Neural crest cell (in vitro differentiated cells): ENCODE measurements at regions not wholly inside any gene's neighbourhood (a gene's known extent, or its start where the extent isn't known, plus 50 kb on each side); places are given as distances from the start of the nearest gene placed in this dataset.

Experiments used
- DNase-seq: peaks from one replicate; pipeline ENCODE4 v3.0.0; 2021; ENCODE audit warnings: low read depth, mixed read lengths, low spot score
- H3K27ac Mint-ChIP-seq: one replicate; pipeline ENCODE4 v1.8.0; 2021; ENCODE audit warnings: mild to moderate bottlenecking, mixed read lengths; ENCODE audit not compliant: unreplicated experiment
- H3K27me3 Mint-ChIP-seq: 2 replicates; pipeline ENCODE4 v1.8.0; 2021; ENCODE audit warnings: low read depth, mild to moderate bottlenecking, mixed read lengths
- H3K36me3 Mint-ChIP-seq: 2 replicates; pipeline ENCODE4 v1.8.0; 2021; ENCODE audit warnings: low read depth, mild to moderate bottlenecking, mixed read lengths
- H3K4me1 Mint-ChIP-seq: 2 replicates; pipeline ENCODE4 v1.8.0; 2021; ENCODE audit warnings: mixed read lengths
- H3K4me3 Mint-ChIP-seq: one replicate; pipeline ENCODE4 v1.8.0; 2021; ENCODE audit warnings: mild to moderate bottlenecking, mixed read lengths
- H3K9me3 Mint-ChIP-seq: 2 replicates; pipeline ENCODE4 v1.8.0; 2021; ENCODE audit warnings: mixed read lengths
- CTCF ChIP-seq: fragments of 200-600 bp; sonication (generic); conservative IDR thresholded peaks from 2 replicates; pipeline ENCODE4 v1.5.0; 2021; ENCODE audit warnings: antibody characterized with exemption, mild to moderate bottlenecking

GRCh38 chr12:92602476-92602875, 100.3 kb upstream of the PLEKHG7 start:
- TF ChIP-seq CTCF = no peak
- Mint-ChIP-seq H3K27ac (no peak overlapping the region), H3K36me3 (peaks cover 18% of the 10 kb centered on the region), H3K9me3 (peaks cover 16% of the 10 kb centered on the region), H3K4me1 (peaks cover 8% of the 10 kb centered on the region), H3K4me3 (no peak overlapping the region), H3K27me3 (no peaks in the 10 kb centered on the region)
- DNase-seq = no peak

- no peak overlapping the region for H3K27ac Mint-ChIP-seq
- DNase-seq = no peak
- no peak for TF ChIP-seq CTCF
- H3K4me3 Mint-ChIP-seq = no peak overlapping the region
- peaks cover 16% of the 10 kb centered on the region for H3K9me3 Mint-ChIP-seq
- peaks cover 18% of the 10 kb centered on the region for H3K36me3 Mint-ChIP-seq
- no peaks in the 10 kb centered on the region for H3K27me3 Mint-ChIP-seq
- H3K4me1 Mint-ChIP-seq = no peaks in the 10 kb centered on the region
Measured at GRCh38 chr12:92601680-92602079, 101.1 kb upstream of the PLEKHG7 start.

GRCh38 chr12:92601176-92601575, 101.6 kb upstream of the PLEKHG7 start:
- no peaks in the 10 kb centered on the region for H3K27me3 Mint-ChIP-seq
- TF ChIP-seq CTCF = no peak
- no peak for DNase-seq
- peaks cover 16% of the 10 kb centered on the region for H3K9me3 Mint-ChIP-seq
- H3K4me1 Mint-ChIP-seq = no peaks in the 10 kb centered on the region
- H3K27ac Mint-ChIP-seq = no peak overlapping the region
- peaks cover 18% of the 10 kb centered on the region for H3K36me3 Mint-ChIP-seq
- no peak overlapping the region for H3K4me3 Mint-ChIP-seq

GRCh38 chr12:92600052-92600451, 102.7 kb upstream of the PLEKHG7 start:
- no peak overlapping the region for H3K27ac Mint-ChIP-seq
- H3K9me3 Mint-ChIP-seq = peaks cover 16% of the 10 kb centered on the region
- no peaks in the 10 kb centered on the region for H3K27me3 Mint-ChIP-seq
- DNase-seq = no peak
- no peak for TF ChIP-seq CTCF
- peaks cover 6% of the 10 kb centered on the region for H3K4me1 Mint-ChIP-seq
- H3K4me3 Mint-ChIP-seq = no peak overlapping the region
- peaks cover 18% of the 10 kb centered on the region for H3K36me3 Mint-ChIP-seq

- peaks cover 13% of the 10 kb centered on the region for H3K4me1 Mint-ChIP-seq
- no peaks in the 10 kb centered on the region for H3K27me3 Mint-ChIP-seq
- H3K36me3 Mint-ChIP-seq = peaks cover 18% of the 10 kb centered on the region
- peaks cover 13% of the 10 kb centered on the region for H3K9me3 Mint-ChIP-seq
- no peak overlapping the region for H3K4me3 Mint-ChIP-seq
- DNase-seq = no peak
- no peak overlapping the region for H3K27ac Mint-ChIP-seq
- no peak for TF ChIP-seq CTCF
Measured at GRCh38 chr12:92597997-92598396, 104.8 kb upstream of the PLEKHG7 start.

- H3K36me3 Mint-ChIP-seq = peaks cover 14% of the 10 kb centered on the region
- H3K4me3 Mint-ChIP-seq = no peak overlapping the region
- no peak overlapping the region for H3K27ac Mint-ChIP-seq
- DNase-seq = no peak
- H3K9me3 Mint-ChIP-seq = peaks cover 9% of the 10 kb centered on the region
- TF ChIP-seq CTCF = no peak
- no peaks in the 10 kb centered on the region for H3K27me3 Mint-ChIP-seq
- peaks cover 13% of the 10 kb centered on the region for H3K4me1 Mint-ChIP-seq
Measured at GRCh38 chr12:92597118-92597517, 105.7 kb upstream of the PLEKHG7 start.
